GM12892 (cell line): ENCODE measurements at regions not wholly inside any gene's neighbourhood (a gene's known extent, or its start where the extent isn't known, plus 50 kb on each side); places are given as distances from the start of the nearest gene placed in this dataset.

Experiments used
- POLR2A ChIP-seq: IDR thresholded peaks from 2 replicates; pipeline ENCODE4 v1.6.1; 2011; ENCODE audit warnings: low read depth, low read length, control low read depth
- POLR2AphosphoS5 ChIP-seq: IDR thresholded peaks from 2 replicates; pipeline ENCODE4 v1.6.1; 2011; ENCODE audit warnings: low read depth, low read length, control low read depth
- TAF1 ChIP-seq: IDR thresholded peaks from 2 replicates; pipeline ENCODE4 v1.6.1; 2011; ENCODE audit warnings: low read depth, mild to moderate bottlenecking, control low read depth, low read length, borderline replicate concordance

- TF ChIP-seq POLR2AphosphoS5: no peak
- TF ChIP-seq POLR2A: no peak
- no peak for TF ChIP-seq TAF1
These were observed 241.9 kb upstream of the PEX5L start for GRCh38 chr3:180278583-180279188.
